Retinal pigment epithelial cell (primary cell): ENCODE measurements at regions not wholly inside any gene's neighbourhood (a gene's known extent, or its start where the extent isn't known, plus 50 kb on each side); places are given as distances from the start of the nearest gene placed in this dataset.
"Not testable (repeated sequence)": the region's sequence is repeated elsewhere in the genome, so short reads cannot be mapped to it uniquely, and the experiment has no call there.

Source experiments
- DNase-seq: peaks from one replicate; pipeline ENCODE4 v3.0.0-alpha.2; 2010; ENCODE audit warnings: low read depth
- H3K4me3 ChIP-seq: 2 replicates; pipeline ENCODE4 v1.5.1; 2011; ENCODE audit warnings: mild to moderate bottlenecking, low read length, control low read depth, moderate library complexity
- TF ChIP-seq, protein P1 (sequence below): conservative IDR thresholded peaks from 2 replicates; pipeline ENCODE4 v1.5.1; 2011; ENCODE audit warnings: low read depth, low read length, control low read depth, inconsistent platforms

DNA sequence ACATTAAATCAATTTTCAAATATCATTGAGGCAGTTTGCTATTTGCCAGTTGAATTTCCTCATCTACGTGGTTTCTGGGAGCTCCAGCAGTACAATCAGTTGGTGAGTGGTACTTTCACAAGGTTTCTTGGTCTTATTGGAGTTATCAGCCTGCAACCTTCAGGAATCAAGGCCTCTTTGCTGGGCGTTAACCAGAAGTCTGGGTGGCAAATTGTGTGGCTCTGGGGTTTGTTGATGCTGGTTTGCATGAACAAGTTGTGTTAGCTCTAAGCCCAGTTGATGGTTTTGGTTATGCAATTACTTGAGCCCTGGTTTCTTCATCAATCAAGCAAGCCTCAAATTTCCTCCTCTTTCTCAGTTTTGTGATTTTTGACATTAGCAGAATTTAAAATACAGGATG, 152.9 kb upstream of the ANKRD55 start:
- DNase-seq = no peak
- no peak overlapping the region for H3K4me3 ChIP-seq
- TF ChIP-seq, protein P1, sequence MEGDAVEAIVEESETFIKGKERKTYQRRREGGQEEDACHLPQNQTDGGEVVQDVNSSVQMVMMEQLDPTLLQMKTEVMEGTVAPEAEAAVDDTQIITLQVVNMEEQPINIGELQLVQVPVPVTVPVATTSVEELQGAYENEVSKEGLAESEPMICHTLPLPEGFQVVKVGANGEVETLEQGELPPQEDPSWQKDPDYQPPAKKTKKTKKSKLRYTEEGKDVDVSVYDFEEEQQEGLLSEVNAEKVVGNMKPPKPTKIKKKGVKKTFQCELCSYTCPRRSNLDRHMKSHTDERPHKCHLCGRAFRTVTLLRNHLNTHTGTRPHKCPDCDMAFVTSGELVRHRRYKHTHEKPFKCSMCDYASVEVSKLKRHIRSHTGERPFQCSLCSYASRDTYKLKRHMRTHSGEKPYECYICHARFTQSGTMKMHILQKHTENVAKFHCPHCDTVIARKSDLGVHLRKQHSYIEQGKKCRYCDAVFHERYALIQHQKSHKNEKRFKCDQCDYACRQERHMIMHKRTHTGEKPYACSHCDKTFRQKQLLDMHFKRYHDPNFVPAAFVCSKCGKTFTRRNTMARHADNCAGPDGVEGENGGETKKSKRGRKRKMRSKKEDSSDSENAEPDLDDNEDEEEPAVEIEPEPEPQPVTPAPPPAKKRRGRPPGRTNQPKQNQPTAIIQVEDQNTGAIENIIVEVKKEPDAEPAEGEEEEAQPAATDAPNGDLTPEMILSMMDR = no peak

GRCh38 chr5:56384186-56384585, 151.1 kb upstream of the ANKRD55 start:
- DNase-seq = no peak
- TF ChIP-seq, protein P1 = no peak
- H3K4me3 ChIP-seq = no peak overlapping the region

- H3K4me3 ChIP-seq = no peak overlapping the region
- no peak for DNase-seq
- TF ChIP-seq, protein P1 = no peak
These were observed 150.6 kb upstream of the ANKRD55 start for GRCh38 chr5:56383761-56384160.

- TF ChIP-seq, protein P1 = no peak
- DNase-seq = no peak
- H3K4me3 ChIP-seq = no peak overlapping the region
These were observed 149.8 kb upstream of the ANKRD55 start for GRCh38 chr5:56382896-56383295.

GRCh38 chr5:56377573-56377972, 144.4 kb upstream of the ANKRD55 start:
- DNase-seq = no peak
- TF ChIP-seq, protein P1 = no peak
- H3K4me3 ChIP-seq = no peak overlapping the region

- no peak overlapping the region for H3K4me3 ChIP-seq
- TF ChIP-seq, protein P1 = no peak
- DNase-seq = no peak
These were observed 143.0 kb upstream of the ANKRD55 start for GRCh38 chr5:56376128-56376527.

GRCh38 chr5:56375011-56375410, 141.9 kb upstream of the ANKRD55 start:
- TF ChIP-seq, protein P1 = no peak
- no peak for DNase-seq

GRCh38 chr5:56372491-56372890, 139.4 kb upstream of the ANKRD55 start:
- not testable (repeated sequence) for H3K4me3 ChIP-seq, DNase-seq

More at GRCh38 chr5:56375011-56375410, 141.9 kb upstream of the ANKRD55 start:
- no peak overlapping the region for H3K4me3 ChIP-seq
